ENCODE measurements at regions not wholly inside any gene's neighbourhood (a gene's known extent, or its start where the extent isn't known, plus 50 kb on each side); places are given as distances from the start of the nearest gene placed in this dataset.

DNA sequence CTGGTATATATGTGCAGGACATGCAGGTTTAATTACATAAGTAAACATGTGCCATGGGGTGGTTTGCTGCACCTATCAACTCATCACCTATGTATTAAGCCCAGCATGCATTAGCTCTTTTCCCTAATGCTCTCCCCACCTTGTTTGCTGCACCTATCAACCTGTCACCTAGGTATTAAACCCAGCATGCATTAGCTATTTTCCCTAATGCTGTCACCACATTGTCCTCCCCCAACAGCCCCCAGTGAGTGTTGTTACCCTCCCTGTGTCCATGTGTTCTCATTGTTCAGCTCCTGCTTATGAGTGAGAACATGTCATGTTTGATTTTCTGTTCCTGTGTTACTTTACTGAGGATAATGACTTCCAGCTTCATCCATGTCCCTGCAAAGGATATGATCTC is 300.5 kb downstream of the ANKRD7 start:
- TF ChIP-seq EZH2phosphoT487 (IDR thresholded peaks at IDR 0.05; ENCODE audit: unreplicated experiment) (no peak), EZH2 (IDR thresholded peaks at IDR 0.05; ENCODE audit: low read depth, unreplicated experiment) (no peak)
- TF ChIP-seq, protein P1, sequence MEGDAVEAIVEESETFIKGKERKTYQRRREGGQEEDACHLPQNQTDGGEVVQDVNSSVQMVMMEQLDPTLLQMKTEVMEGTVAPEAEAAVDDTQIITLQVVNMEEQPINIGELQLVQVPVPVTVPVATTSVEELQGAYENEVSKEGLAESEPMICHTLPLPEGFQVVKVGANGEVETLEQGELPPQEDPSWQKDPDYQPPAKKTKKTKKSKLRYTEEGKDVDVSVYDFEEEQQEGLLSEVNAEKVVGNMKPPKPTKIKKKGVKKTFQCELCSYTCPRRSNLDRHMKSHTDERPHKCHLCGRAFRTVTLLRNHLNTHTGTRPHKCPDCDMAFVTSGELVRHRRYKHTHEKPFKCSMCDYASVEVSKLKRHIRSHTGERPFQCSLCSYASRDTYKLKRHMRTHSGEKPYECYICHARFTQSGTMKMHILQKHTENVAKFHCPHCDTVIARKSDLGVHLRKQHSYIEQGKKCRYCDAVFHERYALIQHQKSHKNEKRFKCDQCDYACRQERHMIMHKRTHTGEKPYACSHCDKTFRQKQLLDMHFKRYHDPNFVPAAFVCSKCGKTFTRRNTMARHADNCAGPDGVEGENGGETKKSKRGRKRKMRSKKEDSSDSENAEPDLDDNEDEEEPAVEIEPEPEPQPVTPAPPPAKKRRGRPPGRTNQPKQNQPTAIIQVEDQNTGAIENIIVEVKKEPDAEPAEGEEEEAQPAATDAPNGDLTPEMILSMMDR (conservative IDR thresholded peaks at IDR 0.05; ENCODE audit: low read depth in 2 of 2): no peak
- TF ChIP-seq, protein P2, sequence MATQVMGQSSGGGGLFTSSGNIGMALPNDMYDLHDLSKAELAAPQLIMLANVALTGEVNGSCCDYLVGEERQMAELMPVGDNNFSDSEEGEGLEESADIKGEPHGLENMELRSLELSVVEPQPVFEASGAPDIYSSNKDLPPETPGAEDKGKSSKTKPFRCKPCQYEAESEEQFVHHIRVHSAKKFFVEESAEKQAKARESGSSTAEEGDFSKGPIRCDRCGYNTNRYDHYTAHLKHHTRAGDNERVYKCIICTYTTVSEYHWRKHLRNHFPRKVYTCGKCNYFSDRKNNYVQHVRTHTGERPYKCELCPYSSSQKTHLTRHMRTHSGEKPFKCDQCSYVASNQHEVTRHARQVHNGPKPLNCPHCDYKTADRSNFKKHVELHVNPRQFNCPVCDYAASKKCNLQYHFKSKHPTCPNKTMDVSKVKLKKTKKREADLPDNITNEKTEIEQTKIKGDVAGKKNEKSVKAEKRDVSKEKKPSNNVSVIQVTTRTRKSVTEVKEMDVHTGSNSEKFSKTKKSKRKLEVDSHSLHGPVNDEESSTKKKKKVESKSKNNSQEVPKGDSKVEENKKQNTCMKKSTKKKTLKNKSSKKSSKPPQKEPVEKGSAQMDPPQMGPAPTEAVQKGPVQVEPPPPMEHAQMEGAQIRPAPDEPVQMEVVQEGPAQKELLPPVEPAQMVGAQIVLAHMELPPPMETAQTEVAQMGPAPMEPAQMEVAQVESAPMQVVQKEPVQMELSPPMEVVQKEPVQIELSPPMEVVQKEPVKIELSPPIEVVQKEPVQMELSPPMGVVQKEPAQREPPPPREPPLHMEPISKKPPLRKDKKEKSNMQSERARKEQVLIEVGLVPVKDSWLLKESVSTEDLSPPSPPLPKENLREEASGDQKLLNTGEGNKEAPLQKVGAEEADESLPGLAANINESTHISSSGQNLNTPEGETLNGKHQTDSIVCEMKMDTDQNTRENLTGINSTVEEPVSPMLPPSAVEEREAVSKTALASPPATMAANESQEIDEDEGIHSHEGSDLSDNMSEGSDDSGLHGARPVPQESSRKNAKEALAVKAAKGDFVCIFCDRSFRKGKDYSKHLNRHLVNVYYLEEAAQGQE (IDR thresholded peaks at IDR 0.05; ENCODE audit: unreplicated experiment): no peak

All from GM23338 (cell line).